Panc1 (cell line): ENCODE measurements at regions not wholly inside any gene's neighbourhood (a gene's known extent, or its start where the extent isn't known, plus 50 kb on each side); places are given as distances from the start of the nearest gene placed in this dataset.

Experiments used
- POLR2AphosphoS5 ChIP-seq: IDR thresholded peaks from 2 replicates; pipeline ENCODE4 v1.6.1; 2012; ENCODE audit warnings: mild to moderate bottlenecking, low read depth, low read length, moderate library complexity
- SIN3A ChIP-seq: IDR thresholded peaks from 2 replicates; pipeline ENCODE4 v1.6.1; 2012; ENCODE audit warnings: low read depth, mild to moderate bottlenecking, low read length, moderate library complexity, borderline replicate concordance; ENCODE audit not compliant: insufficient read depth
- TF ChIP-seq, protein P1 (sequence below): fragments of 450-650 bp; IDR thresholded peaks from 2 replicates; pipeline ENCODE4 v1.5.1; 2017; ENCODE audit warnings: mild to moderate bottlenecking
- TF ChIP-seq, protein P2 (sequence below), 2 experiments: IDR thresholded peaks; 2 replicates each; pipeline ENCODE4 v1.6.1; 2011 to 2012; ENCODE audit warnings: low read depth in 2 of 2, control low read depth in 1 of 2, low read length in 1 of 2, mild to moderate bottlenecking in 1 of 2, moderate library complexity in 1 of 2; ENCODE audit not compliant: insufficient read depth in 1 of 2

DNA sequence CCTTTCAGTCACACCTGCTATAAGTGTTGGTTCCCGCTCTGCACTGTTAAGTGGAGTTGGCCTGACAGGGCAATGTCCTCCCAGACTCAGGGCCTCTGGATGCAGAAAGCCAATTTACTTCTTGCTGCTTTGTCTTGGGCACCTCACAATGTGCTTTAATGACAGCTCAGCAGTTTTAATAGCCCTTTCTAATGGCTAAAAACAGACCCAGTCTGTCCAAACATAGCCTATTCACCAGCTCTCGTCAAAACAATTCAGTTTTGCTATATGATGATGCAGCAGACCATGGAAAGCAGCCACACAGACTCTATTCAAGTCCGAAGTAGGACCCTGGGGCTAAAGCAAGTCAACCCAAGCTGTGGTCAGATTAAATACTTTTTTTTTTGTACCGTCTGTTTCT lies 529.1 kb upstream of the SEMA6A start:
- TF ChIP-seq, protein P1, sequence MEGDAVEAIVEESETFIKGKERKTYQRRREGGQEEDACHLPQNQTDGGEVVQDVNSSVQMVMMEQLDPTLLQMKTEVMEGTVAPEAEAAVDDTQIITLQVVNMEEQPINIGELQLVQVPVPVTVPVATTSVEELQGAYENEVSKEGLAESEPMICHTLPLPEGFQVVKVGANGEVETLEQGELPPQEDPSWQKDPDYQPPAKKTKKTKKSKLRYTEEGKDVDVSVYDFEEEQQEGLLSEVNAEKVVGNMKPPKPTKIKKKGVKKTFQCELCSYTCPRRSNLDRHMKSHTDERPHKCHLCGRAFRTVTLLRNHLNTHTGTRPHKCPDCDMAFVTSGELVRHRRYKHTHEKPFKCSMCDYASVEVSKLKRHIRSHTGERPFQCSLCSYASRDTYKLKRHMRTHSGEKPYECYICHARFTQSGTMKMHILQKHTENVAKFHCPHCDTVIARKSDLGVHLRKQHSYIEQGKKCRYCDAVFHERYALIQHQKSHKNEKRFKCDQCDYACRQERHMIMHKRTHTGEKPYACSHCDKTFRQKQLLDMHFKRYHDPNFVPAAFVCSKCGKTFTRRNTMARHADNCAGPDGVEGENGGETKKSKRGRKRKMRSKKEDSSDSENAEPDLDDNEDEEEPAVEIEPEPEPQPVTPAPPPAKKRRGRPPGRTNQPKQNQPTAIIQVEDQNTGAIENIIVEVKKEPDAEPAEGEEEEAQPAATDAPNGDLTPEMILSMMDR, result no peak
- no peak for TF ChIP-seq POLR2AphosphoS5
- no peak for TF ChIP-seq SIN3A
- TF ChIP-seq, protein P2, sequence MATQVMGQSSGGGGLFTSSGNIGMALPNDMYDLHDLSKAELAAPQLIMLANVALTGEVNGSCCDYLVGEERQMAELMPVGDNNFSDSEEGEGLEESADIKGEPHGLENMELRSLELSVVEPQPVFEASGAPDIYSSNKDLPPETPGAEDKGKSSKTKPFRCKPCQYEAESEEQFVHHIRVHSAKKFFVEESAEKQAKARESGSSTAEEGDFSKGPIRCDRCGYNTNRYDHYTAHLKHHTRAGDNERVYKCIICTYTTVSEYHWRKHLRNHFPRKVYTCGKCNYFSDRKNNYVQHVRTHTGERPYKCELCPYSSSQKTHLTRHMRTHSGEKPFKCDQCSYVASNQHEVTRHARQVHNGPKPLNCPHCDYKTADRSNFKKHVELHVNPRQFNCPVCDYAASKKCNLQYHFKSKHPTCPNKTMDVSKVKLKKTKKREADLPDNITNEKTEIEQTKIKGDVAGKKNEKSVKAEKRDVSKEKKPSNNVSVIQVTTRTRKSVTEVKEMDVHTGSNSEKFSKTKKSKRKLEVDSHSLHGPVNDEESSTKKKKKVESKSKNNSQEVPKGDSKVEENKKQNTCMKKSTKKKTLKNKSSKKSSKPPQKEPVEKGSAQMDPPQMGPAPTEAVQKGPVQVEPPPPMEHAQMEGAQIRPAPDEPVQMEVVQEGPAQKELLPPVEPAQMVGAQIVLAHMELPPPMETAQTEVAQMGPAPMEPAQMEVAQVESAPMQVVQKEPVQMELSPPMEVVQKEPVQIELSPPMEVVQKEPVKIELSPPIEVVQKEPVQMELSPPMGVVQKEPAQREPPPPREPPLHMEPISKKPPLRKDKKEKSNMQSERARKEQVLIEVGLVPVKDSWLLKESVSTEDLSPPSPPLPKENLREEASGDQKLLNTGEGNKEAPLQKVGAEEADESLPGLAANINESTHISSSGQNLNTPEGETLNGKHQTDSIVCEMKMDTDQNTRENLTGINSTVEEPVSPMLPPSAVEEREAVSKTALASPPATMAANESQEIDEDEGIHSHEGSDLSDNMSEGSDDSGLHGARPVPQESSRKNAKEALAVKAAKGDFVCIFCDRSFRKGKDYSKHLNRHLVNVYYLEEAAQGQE (IDR thresholded peaks at IDR 0.05; ENCODE audit: insufficient read depth in 1 of 2, low read depth in 2 of 2, low read length in 1 of 2), result no peak
